GM10266 (cell line): ENCODE measurements at regions not wholly inside any gene's neighbourhood (a gene's known extent, or its start where the extent isn't known, plus 50 kb on each side); places are given as distances from the start of the nearest gene placed in this dataset.

Source experiments
- DNase-seq: peaks from one replicate; pipeline ENCODE4 v3.0.0; 2012; ENCODE audit errors: extremely low spot score
- TF ChIP-seq, protein P1 (sequence below): IDR thresholded peaks from 2 replicates; pipeline ENCODE4 v1.5.1; 2012; ENCODE audit warnings: mild to moderate bottlenecking, low read depth; ENCODE audit not compliant: control insufficient read depth, insufficient read depth; ENCODE audit errors: missing control alignments

DNA sequence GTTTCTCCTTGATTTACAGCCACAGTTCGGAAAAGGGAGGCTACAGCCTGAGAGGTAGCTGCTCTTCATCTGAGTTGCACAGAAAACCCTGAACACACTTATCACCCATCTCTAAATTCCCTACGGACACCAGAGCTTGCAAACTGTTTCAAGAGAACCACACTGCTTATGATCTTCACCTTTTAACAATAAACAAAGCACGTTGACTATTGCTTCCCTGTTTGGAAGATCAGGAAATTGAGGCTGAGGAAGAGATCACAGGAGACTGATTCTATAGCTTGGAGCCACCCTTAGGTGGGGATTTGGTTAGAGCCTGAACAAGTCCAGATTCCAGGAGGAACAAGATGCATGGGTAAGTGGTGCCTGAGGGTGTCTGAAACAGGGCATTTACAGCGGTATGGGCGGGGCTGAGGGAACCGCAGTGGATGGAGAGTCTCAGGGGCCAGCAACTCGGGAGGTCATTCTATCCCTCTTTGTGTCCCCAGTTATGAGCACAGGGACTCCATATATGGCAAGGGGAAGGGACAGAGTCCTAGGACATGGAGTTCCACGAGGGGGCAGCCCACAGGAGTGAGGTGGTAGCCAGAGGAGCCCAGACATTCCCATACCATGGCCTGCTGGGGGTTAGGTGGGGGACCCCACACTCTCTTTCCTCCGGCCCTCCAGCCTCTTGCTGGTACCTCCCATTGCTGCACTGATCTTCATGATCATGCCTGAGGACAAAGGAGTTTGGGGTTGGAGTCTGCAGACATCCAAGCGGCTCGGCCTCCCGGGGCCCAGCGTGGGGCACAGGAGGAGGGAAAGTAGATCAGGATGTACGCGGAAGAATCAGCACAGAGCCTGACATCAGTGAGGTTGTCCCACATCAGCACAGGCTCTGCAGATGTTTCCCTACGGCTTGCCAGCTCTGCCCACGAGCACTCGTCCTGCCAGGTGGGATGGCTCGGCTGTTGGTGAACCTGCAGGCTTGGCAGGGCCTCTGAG is 162.3 kb upstream of the ZNF536 start:
- DNase-seq = no peak
- TF ChIP-seq, protein P1, sequence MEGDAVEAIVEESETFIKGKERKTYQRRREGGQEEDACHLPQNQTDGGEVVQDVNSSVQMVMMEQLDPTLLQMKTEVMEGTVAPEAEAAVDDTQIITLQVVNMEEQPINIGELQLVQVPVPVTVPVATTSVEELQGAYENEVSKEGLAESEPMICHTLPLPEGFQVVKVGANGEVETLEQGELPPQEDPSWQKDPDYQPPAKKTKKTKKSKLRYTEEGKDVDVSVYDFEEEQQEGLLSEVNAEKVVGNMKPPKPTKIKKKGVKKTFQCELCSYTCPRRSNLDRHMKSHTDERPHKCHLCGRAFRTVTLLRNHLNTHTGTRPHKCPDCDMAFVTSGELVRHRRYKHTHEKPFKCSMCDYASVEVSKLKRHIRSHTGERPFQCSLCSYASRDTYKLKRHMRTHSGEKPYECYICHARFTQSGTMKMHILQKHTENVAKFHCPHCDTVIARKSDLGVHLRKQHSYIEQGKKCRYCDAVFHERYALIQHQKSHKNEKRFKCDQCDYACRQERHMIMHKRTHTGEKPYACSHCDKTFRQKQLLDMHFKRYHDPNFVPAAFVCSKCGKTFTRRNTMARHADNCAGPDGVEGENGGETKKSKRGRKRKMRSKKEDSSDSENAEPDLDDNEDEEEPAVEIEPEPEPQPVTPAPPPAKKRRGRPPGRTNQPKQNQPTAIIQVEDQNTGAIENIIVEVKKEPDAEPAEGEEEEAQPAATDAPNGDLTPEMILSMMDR = no peak

DNA sequence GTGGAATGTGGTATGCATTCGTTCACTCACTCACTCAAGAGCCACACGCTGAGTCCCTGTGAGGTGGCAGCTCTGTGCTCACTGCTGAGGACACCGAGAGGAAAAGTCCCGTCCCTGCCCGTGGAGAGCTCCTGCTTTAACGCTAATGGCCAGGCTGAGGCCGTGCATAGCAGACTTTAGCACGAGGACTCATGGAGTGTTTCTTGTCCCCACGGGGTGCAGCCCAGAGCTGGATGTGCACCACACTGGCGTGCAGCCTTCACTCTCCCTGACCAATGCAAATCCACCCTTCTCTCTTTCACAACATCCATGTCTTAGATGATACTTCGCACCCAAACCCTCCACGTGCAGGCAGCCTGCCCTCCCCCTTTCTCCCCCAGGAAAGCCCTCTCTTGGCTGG is 159.6 kb upstream of the ZNF536 start:
- TF ChIP-seq, protein P1 = no peak
- DNase-seq = no peak

DNA sequence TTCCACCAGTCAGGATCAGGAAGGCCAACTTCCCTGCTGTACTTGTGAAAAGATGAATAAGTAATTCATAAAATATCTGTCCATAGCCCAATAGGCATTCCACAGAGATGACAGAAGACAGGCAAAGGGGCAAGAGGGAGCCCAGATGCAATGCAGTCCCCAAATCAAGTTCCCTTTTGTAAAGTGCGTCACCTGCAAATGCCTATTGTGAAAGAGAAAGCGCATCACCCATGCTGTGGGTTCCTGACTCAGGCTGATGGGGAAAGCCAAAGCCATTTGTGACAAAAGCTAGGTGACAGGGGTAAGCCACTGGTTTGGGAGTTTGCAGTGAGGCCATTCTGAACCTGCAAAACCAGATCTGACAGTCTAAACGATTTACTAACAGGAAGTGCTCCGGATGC is 157.5 kb upstream of the ZNF536 start:
- TF ChIP-seq, protein P1 = no peak
- DNase-seq = no peak

DNA sequence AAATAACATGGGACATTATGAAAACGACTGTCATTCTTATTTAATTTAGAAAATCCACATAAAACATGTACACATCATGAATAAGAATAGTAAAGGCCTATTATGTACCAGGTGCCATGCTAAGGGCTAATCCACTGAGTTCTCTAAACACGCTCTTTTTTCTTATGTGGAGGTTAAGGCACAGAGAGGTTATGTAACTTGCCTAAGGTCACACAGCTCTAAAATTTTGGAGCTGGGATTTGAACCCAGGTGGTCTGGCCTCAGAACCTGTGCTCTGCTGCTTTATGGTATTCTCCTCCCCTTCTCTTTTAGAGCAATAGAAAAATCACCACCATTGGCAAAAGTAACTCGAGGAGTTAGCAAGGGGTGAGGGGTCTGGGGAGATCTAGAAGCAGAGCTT is 156.9 kb upstream of the ZNF536 start:
- TF ChIP-seq, protein P1 = no peak
- no peak for DNase-seq

DNA sequence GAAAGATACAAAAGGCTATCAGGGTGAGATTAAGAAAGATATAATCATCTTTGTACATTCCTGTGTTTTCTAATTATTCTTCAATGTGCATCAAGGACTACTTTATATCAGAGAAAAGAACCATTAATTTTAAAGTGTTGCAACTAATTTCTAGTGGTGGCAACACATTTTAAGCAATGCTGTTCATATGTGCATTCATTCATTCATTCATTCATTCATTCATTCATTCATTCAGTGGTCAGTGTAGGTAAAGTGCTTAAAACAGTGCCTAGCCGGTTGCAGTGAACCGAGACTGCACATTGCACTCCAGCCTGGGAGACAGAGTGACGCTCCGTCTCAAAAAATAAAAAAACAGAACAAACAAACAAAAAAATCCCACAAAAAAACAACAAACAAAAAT is 155.7 kb upstream of the ZNF536 start:
- TF ChIP-seq, protein P1 = no peak
- DNase-seq = no peak

DNA sequence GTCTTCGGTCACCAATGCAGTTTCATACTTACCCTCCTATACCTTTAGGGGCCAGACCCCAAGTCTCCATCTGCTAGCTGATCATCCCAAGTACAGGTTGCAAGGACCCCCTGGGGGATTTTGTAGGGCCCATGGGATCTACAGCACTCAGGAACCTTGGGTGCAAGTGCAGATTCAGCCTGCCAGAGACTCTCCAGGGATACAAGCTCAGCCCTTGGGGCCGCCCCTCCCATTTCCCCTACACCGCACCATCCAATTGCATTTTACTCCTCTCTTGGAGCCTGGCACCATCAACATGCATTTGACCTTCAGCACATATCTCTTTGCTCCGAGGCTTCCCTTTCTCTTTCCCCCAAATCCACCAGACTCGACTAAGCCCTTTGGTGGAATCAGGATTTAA is 154.7 kb upstream of the ZNF536 start:
- TF ChIP-seq, protein P1 = no peak
- DNase-seq = no peak

DNA sequence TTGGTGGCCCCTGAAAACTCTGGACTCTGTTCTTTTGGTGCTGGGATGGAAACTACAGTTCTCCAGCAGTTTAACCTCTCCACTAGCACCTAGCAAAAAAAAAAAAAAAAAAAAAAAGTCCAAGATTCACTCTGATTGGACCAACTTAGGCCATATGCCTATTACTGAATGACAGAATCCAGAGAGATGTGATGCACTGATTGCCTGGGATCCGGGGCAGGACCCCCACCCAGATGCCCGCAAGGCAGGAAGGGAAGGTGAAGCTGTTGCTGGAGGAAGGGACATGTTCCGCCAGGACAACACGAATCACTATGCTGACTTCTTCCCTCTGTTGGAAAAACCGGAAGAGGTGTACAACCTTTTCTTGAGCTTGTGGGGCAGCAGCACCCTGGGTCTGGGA is 152.5 kb upstream of the ZNF536 start:
- TF ChIP-seq, protein P1 = no peak
- no peak for DNase-seq
